SKM-1 treated with dmso at 0.1 percent for 144 hours (cell line): ENCODE measurements at regions not wholly inside any gene's neighbourhood (a gene's known extent, or its start where the extent isn't known, plus 50 kb on each side); places are given as distances from the start of the nearest gene placed in this dataset.
A peak's percentile ranks its signal among the peaks of the same experiment; 100 is the strongest.

ENCODE experiments used
- DNase-seq: peaks from one replicate; lab custom pipeline; 2025; ENCODE audit not compliant: unreplicated experiment; lab: John Stamatoyannopoulos, UW

- DNase-seq, result no peak
Measured at GRCh38 chr4:123308667-123309066, 87.9 kb upstream of the SPRY1 start.

- DNase-seq, result no peak
Measured at GRCh38 chr4:123312116-123312515, 84.5 kb upstream of the SPRY1 start.

GRCh38 chr4:123312951-123313592 lies 83.5 kb upstream of the SPRY1 start:
- DNase-seq, result no peak

- no peak for DNase-seq
Measured at GRCh38 chr4:123315617-123316016, 81.0 kb upstream of the SPRY1 start.

- no peak for DNase-seq
Measured at GRCh38 chr4:123317211-123317610, 79.4 kb upstream of the SPRY1 start.

- DNase-seq, result no peak
Measured at GRCh38 chr4:123319639-123320038, 77.0 kb upstream of the SPRY1 start.

GRCh38 chr4:123323998-123324397 lies 72.6 kb upstream of the SPRY1 start:
- no peak for DNase-seq

- DNase-seq, result peak; percentile 10
Measured at GRCh38 chr4:123325241-123325681, 71.3 kb upstream of the SPRY1 start.

GRCh38 chr4:123327346-123327745 lies 69.2 kb upstream of the SPRY1 start:
- no peak for DNase-seq

- DNase-seq, result no peak
Measured at GRCh38 chr4:123327846-123328429, 68.7 kb upstream of the SPRY1 start.

- DNase-seq, result no peak
Measured at GRCh38 chr4:123338715-123339114, 57.9 kb upstream of the SPRY1 start.

GRCh38 chr4:123339507-123340380 lies 56.9 kb upstream of the SPRY1 start:
- DNase-seq, result no peak

- DNase-seq, result no peak
Measured at GRCh38 chr4:123340381-123340701, 56.3 kb upstream of the SPRY1 start.

GRCh38 chr4:123342498-123342897 lies 54.1 kb upstream of the SPRY1 start:
- DNase-seq, result no peak

GRCh38 chr4:123343400-123344041 lies 53.1 kb upstream of the SPRY1 start:
- peak; percentile 6 for DNase-seq

- DNase-seq, result no peak
Measured at GRCh38 chr4:123345137-123345934, 51.3 kb upstream of the SPRY1 start.

- DNase-seq, result no peak
Measured at GRCh38 chr4:123345935-123346300, 50.7 kb upstream of the SPRY1 start.

- no peak for DNase-seq
Measured at GRCh38 chr4:123346330-123346940, 50.2 kb upstream of the SPRY1 start.
